ENCODE measurements at regions not wholly inside any gene's neighbourhood (a gene's known extent, or its start where the extent isn't known, plus 50 kb on each side); places are given as distances from the start of the nearest gene placed in this dataset.
A peak's percentile ranks its signal among the peaks of the same experiment; 100 is the strongest.

GRCh38 chr15:38991126-38991525 is 426.5 kb upstream of the RASGRP1 start:
- no peaks in the 10 kb centered on the region for H3K27me3 Mint-ChIP-seq (ENCODE audit: unreplicated experiment)
- peaks cover 23% of the 10 kb centered on the region for H3K4me1 Mint-ChIP-seq (ENCODE audit: unreplicated experiment)
- no peak for DNase-seq (ENCODE audit: extremely low spot score, unreplicated experiment)
- no peaks in the 10 kb centered on the region for H3K9me3 Mint-ChIP-seq (ENCODE audit: unreplicated experiment)
- no peak overlapping the region for H3K4me3 Mint-ChIP-seq (ENCODE audit: unreplicated experiment)
- no peak overlapping the region for H3K27ac Mint-ChIP-seq (ENCODE audit: unreplicated experiment)
- peak; percentile 59 for TF ChIP-seq CTCF (IDR thresholded peaks at IDR 0.05)
- H3K36me3 Mint-ChIP-seq (ENCODE audit: unreplicated experiment): no peaks in the 10 kb centered on the region

- Mint-ChIP-seq H3K36me3 (ENCODE audit: unreplicated experiment) (no peaks in the 10 kb centered on the region), H3K4me1 (ENCODE audit: unreplicated experiment) (peaks cover 28% of the 10 kb centered on the region), H3K9me3 (ENCODE audit: unreplicated experiment) (peaks cover 2% of the 10 kb centered on the region), H3K27me3 (ENCODE audit: unreplicated experiment) (no peaks in the 10 kb centered on the region), H3K4me3 (ENCODE audit: unreplicated experiment) (no peak overlapping the region), H3K27ac (ENCODE audit: unreplicated experiment) (no peak overlapping the region)
- DNase-seq (ENCODE audit: extremely low spot score, unreplicated experiment): no peak
- no peak for TF ChIP-seq CTCF (IDR thresholded peaks at IDR 0.05)
These were observed 427.1 kb upstream of the RASGRP1 start for GRCh38 chr15:38991701-38992100.

- Mint-ChIP-seq H3K27me3 (ENCODE audit: unreplicated experiment) (no peaks in the 10 kb centered on the region), H3K4me3 (ENCODE audit: unreplicated experiment) (no peak overlapping the region), H3K4me1 (ENCODE audit: unreplicated experiment) (peaks cover 31% of the 10 kb centered on the region), H3K27ac (ENCODE audit: unreplicated experiment) (no peak overlapping the region), H3K36me3 (ENCODE audit: unreplicated experiment) (no peaks in the 10 kb centered on the region), H3K9me3 (ENCODE audit: unreplicated experiment) (peaks cover 3% of the 10 kb centered on the region)
- no peak for TF ChIP-seq CTCF (IDR thresholded peaks at IDR 0.05)
- DNase-seq (ENCODE audit: extremely low spot score, unreplicated experiment): no peak
These were observed 427.9 kb upstream of the RASGRP1 start for GRCh38 chr15:38992506-38992905.

- TF ChIP-seq CTCF (IDR thresholded peaks at IDR 0.05): no peak
- no peaks in the 10 kb centered on the region for H3K27me3 Mint-ChIP-seq (ENCODE audit: unreplicated experiment)
- H3K4me3 Mint-ChIP-seq (ENCODE audit: unreplicated experiment): no peak overlapping the region
- DNase-seq (ENCODE audit: extremely low spot score, unreplicated experiment): no peak
- peaks cover 3% of the 10 kb centered on the region for H3K9me3 Mint-ChIP-seq (ENCODE audit: unreplicated experiment)
- no peak overlapping the region for H3K27ac Mint-ChIP-seq (ENCODE audit: unreplicated experiment)
- H3K4me1 Mint-ChIP-seq (ENCODE audit: unreplicated experiment): peaks cover 31% of the 10 kb centered on the region
- no peaks in the 10 kb centered on the region for H3K36me3 Mint-ChIP-seq (ENCODE audit: unreplicated experiment)
These were observed 428.3 kb upstream of the RASGRP1 start for GRCh38 chr15:38992930-38993329.

GRCh38 chr15:38994310-38994709 is 429.7 kb upstream of the RASGRP1 start:
- Mint-ChIP-seq H3K4me3 (ENCODE audit: unreplicated experiment) (no peak overlapping the region), H3K36me3 (ENCODE audit: unreplicated experiment) (no peaks in the 10 kb centered on the region), H3K9me3 (ENCODE audit: unreplicated experiment) (peaks cover 3% of the 10 kb centered on the region), H3K27ac (ENCODE audit: unreplicated experiment) (no peak overlapping the region), H3K27me3 (ENCODE audit: unreplicated experiment) (no peaks in the 10 kb centered on the region), H3K4me1 (ENCODE audit: unreplicated experiment) (peaks cover 31% of the 10 kb centered on the region)
- TF ChIP-seq CTCF (IDR thresholded peaks at IDR 0.05): no peak
- no peak for DNase-seq (ENCODE audit: extremely low spot score, unreplicated experiment)

All from osteocyte (in vitro differentiated cells).